PC-9 (cell line): ENCODE measurements at regions not wholly inside any gene's neighbourhood (a gene's known extent, or its start where the extent isn't known, plus 50 kb on each side); places are given as distances from the start of the nearest gene placed in this dataset.

Experiments
- BruUV-seq: library from RNA; stranded (reverse); fragments of 400-500 nt; replicated peaks from 2 replicates; lab custom pipeline; 2021; lab: Mats Ljungman, UMichigan
- CTCF ChIA-PET: fragments of 300-600 bp; sonication (Branson Sonifier 250); formaldehyde crosslinking; loops from one replicate; lab custom pipeline; 2022; ENCODE audit warnings: antibody characterized with exemption; lab: Charles Lee
- POLR2A ChIA-PET: fragments of 300-600 bp; sonication (Branson Sonifier 250); formaldehyde crosslinking; loops from one replicate; lab custom pipeline; 2022; ENCODE audit warnings: antibody characterized with exemption; ENCODE audit not compliant: unreplicated experiment; lab: Charles Lee
- DNase-seq, 2 experiments: peaks; one replicate each; pipeline versions ENCODE4 v3.0.0 to v3.0.0-alpha.2; 2015 to 2022; ENCODE audit warnings: mixed read lengths in 1 of 2
- H2AFZ ChIP-seq: fragments of 200-600 bp; sonication (generic); 2 replicates; pipeline ENCODE4 v1.8.1; 2017; ENCODE audit warnings: antibody characterized with exemption
- H3F3A ChIP-seq: fragments of 200-600 bp; sonication (generic); 2 replicates; pipeline ENCODE4 v1.8.1; 2017; ENCODE audit warnings: antibody characterized with exemption, mild to moderate bottlenecking, low read depth; ENCODE audit not compliant: insufficient read depth
- H3K27ac ChIP-seq: fragments of 200-600 bp; sonication (generic); 2 replicates; pipeline ENCODE4 v1.6.1; 2016; ENCODE audit warnings: mixed run types
- H3K27me3 ChIP-seq: fragments of 200-600 bp; sonication (generic); 2 replicates; pipeline ENCODE4 v1.6.1; 2016; ENCODE audit warnings: low read depth, mixed run types; ENCODE audit not compliant: insufficient read depth
- H3K36me3 ChIP-seq: fragments of 200-600 bp; sonication (generic); 2 replicates; pipeline ENCODE4 v1.6.1; 2016; ENCODE audit warnings: low read depth, mixed run types
- H3K4me1 ChIP-seq: fragments of 200-600 bp; sonication (generic); replicated peaks from 2 replicates; pipeline ENCODE4 v1.6.1; 2016; ENCODE audit warnings: mixed run types; ENCODE audit not compliant: insufficient read depth
- H3K4me2 ChIP-seq: fragments of 200-600 bp; sonication (generic); 2 replicates; pipeline ENCODE4 v1.6.1; 2017; ENCODE audit warnings: mixed run types
- H3K4me3 ChIP-seq: fragments of 200-600 bp; sonication (generic); 2 replicates; pipeline ENCODE4 v1.6.1; 2016; ENCODE audit warnings: mixed run types
- H3K79me2 ChIP-seq: fragments of 200-600 bp; sonication (generic); 2 replicates; pipeline ENCODE4 v1.6.1; 2017; ENCODE audit warnings: low read depth, mixed run types
- H3K9me2 ChIP-seq: fragments of 200-600 bp; sonication (generic); 2 replicates; pipeline ENCODE4 v1.8.1; 2017; ENCODE audit warnings: mild to moderate bottlenecking; ENCODE audit not compliant: insufficient read depth
- H3K9me3 ChIP-seq: fragments of 200-600 bp; sonication (generic); 2 replicates; pipeline ENCODE4 v1.8.1; 2016; ENCODE audit warnings: low read depth; ENCODE audit not compliant: insufficient read depth
- H4K20me1 ChIP-seq: fragments of 200-600 bp; sonication (generic); 2 replicates; pipeline ENCODE4 v1.8.1; 2017; ENCODE audit not compliant: insufficient read depth
- CTCF ChIP-seq: fragments of 200-600 bp; sonication (generic); conservative IDR thresholded peaks from 2 replicates; pipeline ENCODE4 v1.6.1; 2017; ENCODE audit warnings: mixed run types, antibody characterized with exemption, mild to moderate bottlenecking, moderate library complexity
- EZH2 ChIP-seq: fragments of 200-600 bp; sonication (generic); IDR thresholded peaks from 2 replicates; pipeline ENCODE4 v1.8.0; 2017; ENCODE audit warnings: antibody characterized with exemption, low read depth
- intact Hi-C: fragments of 100-400 bp; cut with micrococcal nuclease; formaldehyde crosslinking; loops from one replicate; pipeline ENCODE4 v1.10.0; 2022; ENCODE audit not compliant: unreplicated experiment

- Histone ChIP-seq H3K9me2 (no peaks in the 10 kb centered on the region), H3K9me3 (no peaks in the 10 kb centered on the region), H3K4me3 (no peak overlapping the region), H3K79me2 (no peaks in the 10 kb centered on the region), H3K4me2 (no peak overlapping the region), H3K27me3 (no peaks in the 10 kb centered on the region), H3K4me1 (no peaks in the 10 kb centered on the region), H4K20me1 (no peaks in the 10 kb centered on the region), H3F3A (no peaks in the 10 kb centered on the region), H2AFZ (no peak overlapping the region), H3K36me3 (no peaks in the 10 kb centered on the region), H3K27ac (no peak overlapping the region)
- ChIA-PET POLR2A (no interaction called here), CTCF (no interaction called here)
- TF ChIP-seq CTCF (no peak), EZH2 (no peak)
- no TSS peak for BruUV-seq
- intact Hi-C loops: no loop called here
- no peak for DNase-seq
Measured at GRCh38 chr22:34866081-34866480, 199.9 kb upstream of the ISX start.

- H3K4me3 ChIP-seq: no peak overlapping the region
- BruUV-seq: no TSS peak
- no peaks in the 10 kb centered on the region for H4K20me1 ChIP-seq
- H2AFZ ChIP-seq: no peak overlapping the region
- no peaks in the 10 kb centered on the region for H3K36me3 ChIP-seq
- H3K27me3 ChIP-seq: no peaks in the 10 kb centered on the region
- no peak overlapping the region for H3K27ac ChIP-seq
- ChIA-PET POLR2A (no interaction called here), CTCF (no interaction called here)
- H3K79me2 ChIP-seq: no peaks in the 10 kb centered on the region
- no peak overlapping the region for H3K4me2 ChIP-seq
- no peaks in the 10 kb centered on the region for H3K9me2 ChIP-seq
- intact Hi-C loops: no loop called here
- DNase-seq: no peak
- TF ChIP-seq EZH2 (no peak), CTCF (no peak)
- no peaks in the 10 kb centered on the region for H3K9me3 ChIP-seq
- H3K4me1 ChIP-seq: no peaks in the 10 kb centered on the region
- no peaks in the 10 kb centered on the region for H3F3A ChIP-seq
Measured at GRCh38 chr22:34866495-34867131, 199.3 kb upstream of the ISX start.

GRCh38 chr22:34877506-34877905, 188.5 kb upstream of the ISX start:
- no peak overlapping the region for H3K27ac ChIP-seq
- H3K4me3 ChIP-seq: no peak overlapping the region
- H2AFZ ChIP-seq: no peak overlapping the region
- no peaks in the 10 kb centered on the region for H4K20me1 ChIP-seq
- intact Hi-C loops: no loop called here
- no peaks in the 10 kb centered on the region for H3K36me3 ChIP-seq
- no TSS peak for BruUV-seq
- no peaks in the 10 kb centered on the region for H3K9me2 ChIP-seq
- ChIA-PET CTCF (no interaction called here), POLR2A (no interaction called here)
- no peaks in the 10 kb centered on the region for H3K27me3 ChIP-seq
- TF ChIP-seq CTCF: no peak
- TF ChIP-seq EZH2: no peak
- no peaks in the 10 kb centered on the region for H3K4me1 ChIP-seq
- no peaks in the 10 kb centered on the region for H3F3A ChIP-seq
- DNase-seq: no peak
- H3K9me3 ChIP-seq: no peaks in the 10 kb centered on the region
- no peaks in the 10 kb centered on the region for H3K79me2 ChIP-seq
- no peak overlapping the region for H3K4me2 ChIP-seq
